ENCODE measurements at regions not wholly inside any gene's neighbourhood (a gene's known extent, or its start where the extent isn't known, plus 50 kb on each side); places are given as distances from the start of the nearest gene placed in this dataset.

DNA sequence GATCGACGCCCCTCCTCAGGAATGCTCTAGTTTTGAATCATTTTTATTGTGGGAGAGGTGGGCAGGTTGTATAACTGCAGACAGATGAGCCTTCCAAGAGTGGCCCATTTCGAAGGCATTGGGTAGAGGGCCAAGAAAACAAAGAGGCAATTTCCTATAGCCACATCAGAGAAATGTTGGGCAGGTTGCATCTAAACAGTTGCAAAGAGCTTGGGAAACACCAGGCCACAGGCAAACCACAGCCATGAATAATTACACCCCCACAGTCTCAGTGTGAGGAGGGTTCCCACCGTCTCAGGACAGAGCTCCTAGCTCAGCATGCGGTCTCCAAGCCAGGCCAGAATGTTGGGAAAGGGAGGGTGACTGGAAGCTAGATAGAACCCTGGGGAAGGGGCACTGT, 257.3 kb downstream of the ABHD5 start:
- Mint-ChIP-seq H3K27ac (ENCODE audit: unreplicated experiment) (no peak overlapping the region), H3K9me3 (ENCODE audit: low read depth, unreplicated experiment) (no peaks in the 10 kb centered on the region), H3K27me3 (ENCODE audit: unreplicated experiment) (peaks cover 82% of the 10 kb centered on the region), H3K36me3 (ENCODE audit: insufficient read depth, unreplicated experiment) (no peaks in the 10 kb centered on the region), H3K4me3 (ENCODE audit: low read depth, unreplicated experiment) (no peak overlapping the region), H3K4me1 (ENCODE audit: low read depth, unreplicated experiment) (no peaks in the 10 kb centered on the region)
- TF ChIP-seq, protein P1, sequence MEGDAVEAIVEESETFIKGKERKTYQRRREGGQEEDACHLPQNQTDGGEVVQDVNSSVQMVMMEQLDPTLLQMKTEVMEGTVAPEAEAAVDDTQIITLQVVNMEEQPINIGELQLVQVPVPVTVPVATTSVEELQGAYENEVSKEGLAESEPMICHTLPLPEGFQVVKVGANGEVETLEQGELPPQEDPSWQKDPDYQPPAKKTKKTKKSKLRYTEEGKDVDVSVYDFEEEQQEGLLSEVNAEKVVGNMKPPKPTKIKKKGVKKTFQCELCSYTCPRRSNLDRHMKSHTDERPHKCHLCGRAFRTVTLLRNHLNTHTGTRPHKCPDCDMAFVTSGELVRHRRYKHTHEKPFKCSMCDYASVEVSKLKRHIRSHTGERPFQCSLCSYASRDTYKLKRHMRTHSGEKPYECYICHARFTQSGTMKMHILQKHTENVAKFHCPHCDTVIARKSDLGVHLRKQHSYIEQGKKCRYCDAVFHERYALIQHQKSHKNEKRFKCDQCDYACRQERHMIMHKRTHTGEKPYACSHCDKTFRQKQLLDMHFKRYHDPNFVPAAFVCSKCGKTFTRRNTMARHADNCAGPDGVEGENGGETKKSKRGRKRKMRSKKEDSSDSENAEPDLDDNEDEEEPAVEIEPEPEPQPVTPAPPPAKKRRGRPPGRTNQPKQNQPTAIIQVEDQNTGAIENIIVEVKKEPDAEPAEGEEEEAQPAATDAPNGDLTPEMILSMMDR (IDR thresholded peaks at IDR 0.05; ENCODE audit: unreplicated experiment), result no peak
- CTCF ChIA-PET, result no interaction called here
- no TSS peak for BruUV-seq (replicated peaks)
- no peak for DNase-seq
- intact Hi-C loops (cut with micrococcal nuclease; ENCODE audit: unreplicated experiment), result no loop called here

DNA sequence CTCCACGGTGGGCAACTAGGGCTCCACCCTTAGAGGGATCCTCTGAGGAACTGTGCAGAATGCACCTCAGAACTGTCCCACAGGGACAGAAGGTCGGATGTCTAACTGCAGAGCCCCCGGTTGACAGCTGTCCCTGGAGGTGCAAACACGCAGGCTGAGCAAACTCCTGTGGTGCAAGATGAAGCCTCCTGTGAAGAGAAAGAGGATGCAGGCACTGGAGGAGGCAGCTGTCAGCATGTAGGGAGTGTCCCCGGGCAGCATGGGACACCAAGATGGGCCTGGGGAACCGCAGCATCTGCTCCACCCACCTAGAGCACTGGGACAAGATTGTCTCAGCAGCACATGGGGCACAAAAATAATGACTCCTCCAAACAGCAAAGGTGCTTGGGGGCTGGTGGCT, 258.9 kb downstream of the ABHD5 start:
- no peak for DNase-seq
- Mint-ChIP-seq H3K27me3 (ENCODE audit: unreplicated experiment) (peaks cover 89% of the 10 kb centered on the region), H3K9me3 (ENCODE audit: low read depth, unreplicated experiment) (no peaks in the 10 kb centered on the region), H3K4me1 (ENCODE audit: low read depth, unreplicated experiment) (no peaks in the 10 kb centered on the region), H3K4me3 (ENCODE audit: low read depth, unreplicated experiment) (no peak overlapping the region), H3K36me3 (ENCODE audit: insufficient read depth, unreplicated experiment) (no peaks in the 10 kb centered on the region), H3K27ac (ENCODE audit: unreplicated experiment) (no peak overlapping the region)
- no TSS peak for BruUV-seq (replicated peaks)
- intact Hi-C loops (cut with micrococcal nuclease; ENCODE audit: unreplicated experiment), result no loop called here
- TF ChIP-seq, protein P1 (IDR thresholded peaks at IDR 0.05; ENCODE audit: unreplicated experiment), result no peak
- CTCF ChIA-PET, result no interaction called here

DNA sequence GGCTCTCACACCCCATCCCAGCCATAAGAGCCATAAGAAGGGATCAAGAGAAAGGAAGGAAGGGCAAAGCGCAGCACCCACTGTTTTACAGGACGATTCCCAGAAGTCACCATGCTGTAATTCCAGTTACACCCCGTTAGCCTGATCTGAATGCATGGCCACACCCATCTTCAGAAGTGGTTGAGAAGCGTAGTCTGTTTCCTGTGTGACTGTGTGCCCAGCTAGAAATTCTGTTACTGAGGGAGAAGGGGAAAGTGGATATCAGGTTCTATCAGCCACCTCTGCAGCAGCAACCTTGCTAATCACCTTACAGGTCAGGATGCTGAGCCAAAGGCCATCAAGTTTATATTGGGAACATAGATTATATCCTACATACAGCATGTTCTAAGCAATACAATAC, 260.0 kb downstream of the ABHD5 start:
- Mint-ChIP-seq H3K4me1 (ENCODE audit: low read depth, unreplicated experiment) (no peaks in the 10 kb centered on the region), H3K27ac (ENCODE audit: unreplicated experiment) (no peak overlapping the region), H3K27me3 (ENCODE audit: unreplicated experiment) (peaks cover 94% of the 10 kb centered on the region), H3K36me3 (ENCODE audit: insufficient read depth, unreplicated experiment) (no peaks in the 10 kb centered on the region), H3K9me3 (ENCODE audit: low read depth, unreplicated experiment) (no peaks in the 10 kb centered on the region), H3K4me3 (ENCODE audit: low read depth, unreplicated experiment) (no peak overlapping the region)
- TF ChIP-seq, protein P1 (IDR thresholded peaks at IDR 0.05; ENCODE audit: unreplicated experiment), result no peak
- no TSS peak for BruUV-seq (replicated peaks)
- intact Hi-C loops (cut with micrococcal nuclease; ENCODE audit: unreplicated experiment), result no loop called here
- CTCF ChIA-PET, result no interaction called here
- DNase-seq, result no peak

DNA sequence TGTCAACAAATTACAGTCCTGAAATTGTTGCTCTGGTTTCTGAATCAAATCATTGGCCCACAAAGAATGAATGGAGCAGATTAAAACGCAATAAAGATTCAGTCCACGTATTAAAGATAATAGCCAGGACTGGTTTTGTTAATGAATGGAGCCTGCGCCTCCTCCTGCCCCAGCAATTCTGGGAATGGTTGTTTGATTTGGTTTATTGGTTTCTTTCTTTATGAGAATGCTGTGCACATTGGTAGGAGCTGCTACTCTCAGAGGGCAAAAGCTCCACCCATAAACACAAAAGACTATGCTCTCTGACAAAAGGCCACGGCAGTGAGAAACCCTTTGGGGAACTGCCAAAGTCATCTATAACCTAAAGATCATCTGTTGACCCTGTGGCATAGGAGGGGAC, 261.1 kb downstream of the ABHD5 start:
- no peak overlapping the region for H3K27ac Mint-ChIP-seq (ENCODE audit: unreplicated experiment)
- no peak overlapping the region for H3K4me3 Mint-ChIP-seq (ENCODE audit: low read depth, unreplicated experiment)
- H3K4me1 Mint-ChIP-seq (ENCODE audit: low read depth, unreplicated experiment), result no peaks in the 10 kb centered on the region
- DNase-seq, result no peak
- TF ChIP-seq, protein P1 (IDR thresholded peaks at IDR 0.05; ENCODE audit: unreplicated experiment), result no peak
- intact Hi-C loops (cut with micrococcal nuclease; ENCODE audit: unreplicated experiment), result no loop called here
- no peaks in the 10 kb centered on the region for H3K9me3 Mint-ChIP-seq (ENCODE audit: low read depth, unreplicated experiment)
- H3K36me3 Mint-ChIP-seq (ENCODE audit: insufficient read depth, unreplicated experiment), result no peaks in the 10 kb centered on the region
- peaks cover 96% of the 10 kb centered on the region for H3K27me3 Mint-ChIP-seq (ENCODE audit: unreplicated experiment)
- CTCF ChIA-PET, result no interaction called here
- no TSS peak for BruUV-seq (replicated peaks)

DNA sequence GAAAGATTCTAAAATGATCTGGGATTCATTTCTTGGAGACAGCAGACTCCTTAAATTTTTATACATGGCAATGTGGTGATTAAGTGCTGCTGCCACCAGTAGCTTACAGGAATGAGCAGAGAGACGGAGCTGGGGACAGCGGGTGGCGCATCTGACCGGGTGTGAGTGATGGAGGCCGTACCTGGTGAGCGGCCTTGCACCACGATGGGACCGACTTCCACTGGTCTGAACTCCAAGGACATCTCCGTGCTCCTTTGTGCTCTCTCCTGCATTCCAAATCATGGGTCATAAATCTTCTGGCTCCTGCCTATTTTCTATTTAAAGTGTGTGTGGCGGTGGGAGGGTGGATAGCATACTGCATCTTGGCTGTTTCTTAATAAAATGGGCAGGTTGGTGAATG, 262.6 kb downstream of the ABHD5 start:
- no peak for DNase-seq
- CTCF ChIA-PET, result no interaction called here
- BruUV-seq (replicated peaks), result no TSS peak
- Mint-ChIP-seq H3K9me3 (ENCODE audit: low read depth, unreplicated experiment) (no peaks in the 10 kb centered on the region), H3K27ac (ENCODE audit: unreplicated experiment) (no peak overlapping the region), H3K4me1 (ENCODE audit: low read depth, unreplicated experiment) (no peaks in the 10 kb centered on the region), H3K4me3 (ENCODE audit: low read depth, unreplicated experiment) (no peak overlapping the region), H3K27me3 (ENCODE audit: unreplicated experiment) (peaks cover 96% of the 10 kb centered on the region), H3K36me3 (ENCODE audit: insufficient read depth, unreplicated experiment) (no peaks in the 10 kb centered on the region)
- TF ChIP-seq, protein P1 (IDR thresholded peaks at IDR 0.05; ENCODE audit: unreplicated experiment), result no peak
- intact Hi-C loops (cut with micrococcal nuclease; ENCODE audit: unreplicated experiment), result no loop called here
